B cell (primary cell): ENCODE measurements at regions not wholly inside any gene's neighbourhood (a gene's known extent, or its start where the extent isn't known, plus 50 kb on each side); places are given as distances from the start of the nearest gene placed in this dataset.

Experiments
- ATAC-seq: fragments of 200-7000 bp; cut with Tn5 transposase; one replicate; pipeline ENCODE4 v1.10.0; 2021; ENCODE audit warnings: low read depth, mild to moderate bottlenecking, moderate number of reproducible peaks, moderate library complexity
- CTCF ChIA-PET: fragments of 350-600 bp; sonication (Branson Sonifier 250); formaldehyde crosslinking; loops from one replicate; lab custom pipeline; 2021; ENCODE audit warnings: antibody characterized with exemption, inconsistent platforms; lab: Charles Lee
- POLR2A ChIA-PET: fragments of 350-600 bp; sonication (Branson Sonifier 250); formaldehyde crosslinking; loops from one replicate; lab custom pipeline; 2021; ENCODE audit warnings: antibody characterized with exemption; lab: Charles Lee
- DNase-seq: peaks from one replicate; pipeline ENCODE4 v3.0.0; 2013
- H2AFZ ChIP-seq: 2 replicates; pipeline ENCODE4 v1.6.1; 2012; ENCODE audit warnings: mild to moderate bottlenecking, low read depth, low read length; ENCODE audit not compliant: insufficient read depth, poor library complexity, severe bottlenecking
- H3K27ac ChIP-seq, 2 donors: 1 replicate in 1 of 2; 2 replicates in 1 of 2; pipeline ENCODE4 v1.5.1; 2012 to 2013; ENCODE audit warnings: low read length in 2 of 2, mild to moderate bottlenecking in 2 of 2, moderate library complexity in 1 of 2
- H3K27me3 ChIP-seq, 4 experiments: fragments of 200-600 bp in 1 of 4; sonication (generic) in 1 of 4; replicated peaks in 1 of 4; 1 replicate in 2 of 4; 2 replicates in 2 of 4; pipeline versions ENCODE4 v1.6.1 to v1.7.0; 2013 to 2016; ENCODE audit warnings: low read length in 3 of 4, mild to moderate bottlenecking in 2 of 4, mixed read lengths in 1 of 4, moderate library complexity in 1 of 4; ENCODE audit not compliant: insufficient read depth in 4 of 4, control insufficient read depth in 3 of 4; ENCODE audit errors: control extremely low read depth in 1 of 4
- H3K36me3 ChIP-seq, 2 experiments: replicated peaks in 1 of 2; 1 replicate in 1 of 2; 2 replicates in 1 of 2; pipeline versions ENCODE4 v1.6.1 to v1.7.1; 2013; ENCODE audit warnings: low read length in 1 of 2; ENCODE audit not compliant: insufficient read depth in 2 of 2, control insufficient read depth in 1 of 2; ENCODE audit errors: control extremely low read depth in 1 of 2, extremely low read depth in 1 of 2
- H3K4me1 ChIP-seq, 2 donors: fragments of 200-600 bp in 1 of 2; sonication (generic) in 1 of 2; 1 replicate in 1 of 2; 2 replicates in 1 of 2; pipeline versions ENCODE4 v1.5.1 to v1.6.1; 2013 to 2017; ENCODE audit warnings: low read length in 2 of 2; ENCODE audit not compliant: control insufficient read depth in 2 of 2, insufficient read depth in 2 of 2
- H3K4me2 ChIP-seq: replicated peaks from 2 replicates; pipeline ENCODE3; 2012; ENCODE audit warnings: mild to moderate bottlenecking, low read depth, low read length; ENCODE audit not compliant: poor library complexity, severe bottlenecking
- H3K4me3 ChIP-seq, 5 experiments: fragments of 200-600 bp in 1 of 5; sonication (generic) in 1 of 5; 1 replicate in 3 of 5; 2 replicates in 2 of 5; pipeline versions ENCODE4 v1.5.1 to v1.7.0; 2011 to 2016; ENCODE audit warnings: low read length in 4 of 5, mild to moderate bottlenecking in 4 of 5, low read depth in 2 of 5, control low read depth in 1 of 5, moderate library complexity in 1 of 5; ENCODE audit not compliant: insufficient read depth in 1 of 5; ENCODE audit errors: control extremely low read depth in 1 of 5, extremely low read depth in 1 of 5
- H3K79me2 ChIP-seq: fragments of 200-600 bp; sonication (generic); one replicate; pipeline ENCODE4 v1.6.0; 2016; ENCODE audit warnings: low read length; ENCODE audit not compliant: control insufficient read depth, insufficient read depth
- H3K9ac ChIP-seq: fragments of 200-600 bp; sonication (generic); 2 replicates; pipeline ENCODE4 v1.6.1; 2017; ENCODE audit warnings: mild to moderate bottlenecking, low read length, moderate library complexity
- H3K9me3 ChIP-seq, 3 donors: one replicate each; pipeline versions ENCODE4 v1.6.1 to v1.7.1; 2013; ENCODE audit warnings: low read length in 2 of 3; ENCODE audit not compliant: control insufficient read depth in 2 of 3, insufficient read depth in 1 of 3; ENCODE audit errors: control extremely low read depth in 1 of 3
- H4K20me1 ChIP-seq: 2 replicates; pipeline ENCODE4 v1.6.0; 2012; ENCODE audit warnings: mild to moderate bottlenecking, low read length; ENCODE audit not compliant: insufficient read depth, control insufficient read depth, poor library complexity, severe bottlenecking
- H3K27ac Mint-ChIP-seq: one replicate; pipeline ENCODE4 v1.8.0; 2021; ENCODE audit warnings: mixed read lengths
- H3K27me3 Mint-ChIP-seq: one replicate; pipeline ENCODE4 v1.8.0; 2021; ENCODE audit warnings: mixed read lengths
- H3K4me1 Mint-ChIP-seq: one replicate; pipeline ENCODE4 v1.8.0; 2021; ENCODE audit warnings: mixed read lengths
- H3K4me3 Mint-ChIP-seq: one replicate; pipeline ENCODE4 v1.8.0; 2021; ENCODE audit warnings: mixed read lengths
- H3K9me3 Mint-ChIP-seq: one replicate; pipeline ENCODE4 v1.8.0; 2022; ENCODE audit warnings: mixed read lengths; ENCODE audit not compliant: insufficient read depth
- CTCF ChIP-seq: fragments of 200-600 bp; IDR thresholded peaks from one replicate; pipeline ENCODE4 v1.8.0; 2022; ENCODE audit warnings: antibody characterized with exemption, mild to moderate bottlenecking
- EZH2 ChIP-seq: IDR thresholded peaks from 2 replicates; pipeline ENCODE4 v1.6.1; 2012; ENCODE audit warnings: borderline replicate concordance, low read depth, mild to moderate bottlenecking, moderate library complexity, low read length; ENCODE audit not compliant: insufficient read depth, poor library complexity, severe bottlenecking
- whole genome bisulfite sequencing: methylation state at CpG from one replicate; pipeline ENCODE4 v1.1.5; 2013; ENCODE audit warnings: missing lambda C conversion rate; ENCODE audit not compliant: insufficient coverage; 5-methylcytosine and 5-hydroxymethylcytosine counted together
- intact Hi-C: fragments of 100-400 bp; cut with micrococcal nuclease; formaldehyde crosslinking; loops from one replicate; pipeline ENCODE4 v1.10.0; 2022

GRCh38 chr3:106121491-106122289 is 252.9 kb upstream of the CBLB start:
- TF ChIP-seq CTCF, result no peak
- no peak for TF ChIP-seq EZH2
- Mint-ChIP-seq H3K4me1 (peaks cover 9% of the 10 kb centered on the region), H3K27ac (no peak overlapping the region), H3K9me3 (no peaks in the 10 kb centered on the region), H3K4me3 (no peak overlapping the region), H3K27me3 (no peaks in the 10 kb centered on the region)
- no peak overlapping the region for H3K4me3 ChIP-seq
- H3K4me1 ChIP-seq, result no peaks in the 10 kb centered on the region
- ChIA-PET POLR2A (no interaction called here), CTCF (interaction anchor here (1.0 to 2.6 kb wide), 4 partner anchors 15 to 435 kb away, joined by 3 to 10 read pairs (median 6); no protein-coding TSS in a partner anchor)
- H3K27ac ChIP-seq, result no peak overlapping the region
- no peaks in the 10 kb centered on the region for H3K36me3 ChIP-seq
- H3K9ac ChIP-seq, result no peak overlapping the region
- WGBS, result 100% methylated on average over 1 of the region's 3 CpGs
- no peak overlapping the region for H3K4me2 ChIP-seq
- intact Hi-C loops, result loop anchor here (1.0 kb wide), 1 partner anchor 435 kb away; no protein-coding TSS in a partner anchor
- H4K20me1 ChIP-seq, result no peaks in the 10 kb centered on the region
- H3K9me3 ChIP-seq, result peaks cover 0 to 2% (median 1%) of the 10 kb centered on the region in 3 donors
- DNase-seq, result no peak
- no peak for ATAC-seq
- no peaks in the 10 kb centered on the region for H3K27me3 ChIP-seq
- no peak overlapping the region for H2AFZ ChIP-seq
- H3K79me2 ChIP-seq, result no peaks in the 10 kb centered on the region

- Mint-ChIP-seq H3K4me3 (no peak overlapping the region), H3K27ac (no peak overlapping the region), H3K27me3 (no peaks in the 10 kb centered on the region), H3K9me3 (no peaks in the 10 kb centered on the region), H3K4me1 (peaks cover 3% of the 10 kb centered on the region)
- no peak overlapping the region for H3K4me2 ChIP-seq
- no peaks in the 10 kb centered on the region for H3K4me1 ChIP-seq
- ChIA-PET POLR2A (no interaction called here), CTCF (no interaction called here)
- TF ChIP-seq EZH2, result no peak
- no peak for TF ChIP-seq CTCF
- H3K36me3 ChIP-seq, result no peaks in the 10 kb centered on the region
- no peak overlapping the region for H2AFZ ChIP-seq
- H3K27ac ChIP-seq, result no peak overlapping the region
- no peaks in the 10 kb centered on the region for H3K79me2 ChIP-seq
- intact Hi-C loops, result no loop called here
- H3K4me3 ChIP-seq, result no peak overlapping the region
- DNase-seq (no peak), ATAC-seq (no peak)
- WGBS, result no CpG with 5 or more reads among the region's 1 CpG
- H3K9me3 ChIP-seq, result peaks cover 0 to 1% (median 0%) of the 10 kb centered on the region in 3 donors
- H4K20me1 ChIP-seq, result no peaks in the 10 kb centered on the region
- H3K9ac ChIP-seq, result no peak overlapping the region
- H3K27me3 ChIP-seq, result no peaks in the 10 kb centered on the region
These were observed 256.0 kb upstream of the CBLB start for GRCh38 chr3:106124818-106125217.
